ENCODE measurements at regions not wholly inside any gene's neighbourhood (a gene's known extent, or its start where the extent isn't known, plus 50 kb on each side); places are given as distances from the start of the nearest gene placed in this dataset.

DNA sequence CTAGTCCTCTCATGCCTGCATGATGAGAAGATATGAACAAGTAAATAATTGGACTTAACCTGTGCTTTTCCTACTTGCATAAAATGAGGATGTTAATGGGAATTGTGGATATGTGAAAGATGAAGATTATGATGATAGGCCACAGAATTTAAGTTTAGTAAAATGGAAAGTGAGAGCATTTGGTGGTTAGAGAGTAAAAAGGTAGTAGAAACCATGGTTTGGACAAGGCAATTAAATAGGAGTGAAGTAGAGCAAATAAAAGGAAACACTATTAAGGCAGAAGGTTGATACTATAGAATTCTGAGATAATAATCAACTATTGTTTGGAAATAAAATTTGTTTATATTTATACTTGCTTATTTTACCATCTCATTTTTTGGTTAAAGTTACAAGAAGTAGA lies 1162.5 kb downstream of the MRPL39 start:
- H3K27me3 ChIP-seq (ENCODE audit: insufficient read depth, low read length, poor library complexity): no peaks in the 10 kb centered on the region
- no peak overlapping the region for H3K27ac ChIP-seq (ENCODE audit: low read length)
- ATAC-seq (ENCODE audit: insufficient read depth, low read depth) (no peak), DNase-seq (no peak)
- TF ChIP-seq, protein P1, sequence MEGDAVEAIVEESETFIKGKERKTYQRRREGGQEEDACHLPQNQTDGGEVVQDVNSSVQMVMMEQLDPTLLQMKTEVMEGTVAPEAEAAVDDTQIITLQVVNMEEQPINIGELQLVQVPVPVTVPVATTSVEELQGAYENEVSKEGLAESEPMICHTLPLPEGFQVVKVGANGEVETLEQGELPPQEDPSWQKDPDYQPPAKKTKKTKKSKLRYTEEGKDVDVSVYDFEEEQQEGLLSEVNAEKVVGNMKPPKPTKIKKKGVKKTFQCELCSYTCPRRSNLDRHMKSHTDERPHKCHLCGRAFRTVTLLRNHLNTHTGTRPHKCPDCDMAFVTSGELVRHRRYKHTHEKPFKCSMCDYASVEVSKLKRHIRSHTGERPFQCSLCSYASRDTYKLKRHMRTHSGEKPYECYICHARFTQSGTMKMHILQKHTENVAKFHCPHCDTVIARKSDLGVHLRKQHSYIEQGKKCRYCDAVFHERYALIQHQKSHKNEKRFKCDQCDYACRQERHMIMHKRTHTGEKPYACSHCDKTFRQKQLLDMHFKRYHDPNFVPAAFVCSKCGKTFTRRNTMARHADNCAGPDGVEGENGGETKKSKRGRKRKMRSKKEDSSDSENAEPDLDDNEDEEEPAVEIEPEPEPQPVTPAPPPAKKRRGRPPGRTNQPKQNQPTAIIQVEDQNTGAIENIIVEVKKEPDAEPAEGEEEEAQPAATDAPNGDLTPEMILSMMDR (IDR thresholded peaks at IDR 0.05; ENCODE audit: borderline replicate concordance, extremely low read depth, low read length, poor library complexity, severe bottlenecking): no peak
- TF ChIP-seq EZH2 (IDR thresholded peaks at IDR 0.05; ENCODE audit: borderline replicate concordance, low read depth, low read length, severe bottlenecking): no peak
- H3K9ac ChIP-seq (ENCODE audit: low read depth, low read length): no peak overlapping the region
- H3K4me2 ChIP-seq (ENCODE audit: insufficient read depth, low read length): no peak overlapping the region
- no peak overlapping the region for H3K4me3 ChIP-seq (ENCODE audit: low read depth in 1 of 2, low read length in 2 of 2)
- no peaks in the 10 kb centered on the region for H3K4me1 ChIP-seq (ENCODE audit: insufficient read depth, low read length)
- no peaks in the 10 kb centered on the region for H3K36me3 ChIP-seq (ENCODE audit: insufficient read depth, low read length)
- no peaks in the 10 kb centered on the region for H3K79me2 ChIP-seq (ENCODE audit: insufficient read depth, low read length)
- no peak overlapping the region for H2AFZ ChIP-seq (ENCODE audit: low read depth, low read length)
- no peaks in the 10 kb centered on the region for H3K9me3 ChIP-seq (ENCODE audit: insufficient read depth, low read length, severe bottlenecking)
- H4K20me1 ChIP-seq (ENCODE audit: insufficient read depth, low read length): no peaks in the 10 kb centered on the region

DNA sequence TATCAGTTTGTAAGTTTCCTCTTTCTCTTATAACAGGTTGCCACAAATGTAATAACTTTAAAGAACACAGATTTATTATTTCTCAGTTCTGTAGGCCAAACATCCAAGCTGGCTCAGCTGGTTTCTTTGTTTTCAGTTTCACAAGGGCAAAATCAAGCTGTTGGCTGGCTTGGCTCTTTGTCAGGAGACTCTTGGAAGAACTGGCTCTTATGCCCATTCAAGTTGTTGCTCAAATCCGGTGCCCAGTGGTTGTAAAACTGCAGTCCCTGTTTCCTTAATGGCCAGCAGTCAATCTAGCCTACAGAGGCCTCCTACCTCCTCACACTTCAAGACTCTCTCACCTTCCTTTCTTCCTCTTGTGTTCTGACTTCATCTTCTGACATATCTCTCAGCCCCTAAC lies 1171.0 kb downstream of the MRPL39 start:
- H3K4me3 ChIP-seq (ENCODE audit: low read depth in 1 of 2, low read length in 2 of 2): no peak overlapping the region
- H3K4me1 ChIP-seq (ENCODE audit: insufficient read depth, low read length): no peaks in the 10 kb centered on the region
- no peaks in the 10 kb centered on the region for H3K27me3 ChIP-seq (ENCODE audit: insufficient read depth, low read length, poor library complexity)
- no peaks in the 10 kb centered on the region for H3K79me2 ChIP-seq (ENCODE audit: insufficient read depth, low read length)
- H4K20me1 ChIP-seq (ENCODE audit: insufficient read depth, low read length): no peaks in the 10 kb centered on the region
- H2AFZ ChIP-seq (ENCODE audit: low read depth, low read length): no peak overlapping the region
- no peak for ATAC-seq (ENCODE audit: insufficient read depth, low read depth)
- no peaks in the 10 kb centered on the region for H3K9me3 ChIP-seq (ENCODE audit: insufficient read depth, low read length, severe bottlenecking)
- H3K4me2 ChIP-seq (ENCODE audit: insufficient read depth, low read length): no peak overlapping the region
- no peaks in the 10 kb centered on the region for H3K36me3 ChIP-seq (ENCODE audit: insufficient read depth, low read length)
- no peak overlapping the region for H3K27ac ChIP-seq (ENCODE audit: low read length)
- DNase-seq: no peak
- H3K9ac ChIP-seq (ENCODE audit: low read depth, low read length): no peak overlapping the region
- TF ChIP-seq, protein P1 (IDR thresholded peaks at IDR 0.05; ENCODE audit: borderline replicate concordance, extremely low read depth, low read length, poor library complexity, severe bottlenecking): no peak
- TF ChIP-seq EZH2 (IDR thresholded peaks at IDR 0.05; ENCODE audit: borderline replicate concordance, low read depth, low read length, severe bottlenecking): no peak

DNA sequence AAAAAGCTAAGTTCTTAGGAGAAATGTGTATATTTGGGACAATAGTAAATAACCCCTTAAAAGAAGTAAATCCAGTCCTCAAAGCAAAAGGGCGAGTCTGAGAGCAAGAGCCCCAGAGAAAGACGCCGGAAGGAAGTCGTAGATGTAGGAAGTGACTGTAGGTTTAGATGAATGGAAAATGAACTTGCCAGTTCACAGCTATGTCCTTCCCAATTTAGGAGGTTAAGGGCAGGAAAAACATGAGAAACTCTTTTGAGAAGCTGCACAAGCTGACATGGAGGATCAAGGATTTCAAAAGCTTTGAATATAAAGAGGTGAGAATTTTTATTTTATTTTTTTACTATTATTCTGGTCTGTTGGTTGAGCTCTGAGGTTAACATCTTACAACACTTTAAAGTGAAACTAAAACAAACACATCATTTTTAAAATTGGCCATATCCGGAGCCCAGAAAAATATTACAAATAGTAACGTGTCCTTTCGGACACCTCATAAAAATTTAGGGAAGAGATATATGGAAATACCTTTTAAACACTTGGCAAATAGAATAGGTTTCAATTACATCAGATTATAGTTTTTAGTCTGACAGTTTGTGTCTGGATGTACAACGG lies 1178.6 kb downstream of the MRPL39 start:
- H3K36me3 ChIP-seq (ENCODE audit: insufficient read depth, low read length): no peaks in the 10 kb centered on the region
- no peaks in the 10 kb centered on the region for H4K20me1 ChIP-seq (ENCODE audit: insufficient read depth, low read length)
- H2AFZ ChIP-seq (ENCODE audit: low read depth, low read length): no peak overlapping the region
- TF ChIP-seq, protein P1 (IDR thresholded peaks at IDR 0.05; ENCODE audit: borderline replicate concordance, extremely low read depth, low read length, poor library complexity, severe bottlenecking): no peak
- no peak for TF ChIP-seq EZH2 (IDR thresholded peaks at IDR 0.05; ENCODE audit: borderline replicate concordance, low read depth, low read length, severe bottlenecking)
- H3K9me3 ChIP-seq (ENCODE audit: insufficient read depth, low read length, severe bottlenecking): no peaks in the 10 kb centered on the region
- no peaks in the 10 kb centered on the region for H3K27me3 ChIP-seq (ENCODE audit: insufficient read depth, low read length, poor library complexity)
- DNase-seq (no peak), ATAC-seq (ENCODE audit: insufficient read depth, low read depth) (no peak)
- no peaks in the 10 kb centered on the region for H3K79me2 ChIP-seq (ENCODE audit: insufficient read depth, low read length)
- H3K4me3 ChIP-seq (ENCODE audit: low read depth in 1 of 2, low read length in 2 of 2): no peak overlapping the region
- H3K4me1 ChIP-seq (ENCODE audit: insufficient read depth, low read length): no peaks in the 10 kb centered on the region
- H3K27ac ChIP-seq (ENCODE audit: low read length): no peak overlapping the region
- H3K4me2 ChIP-seq (ENCODE audit: insufficient read depth, low read length): no peak overlapping the region
- H3K9ac ChIP-seq (ENCODE audit: low read depth, low read length): no peak overlapping the region

Measured in DND-41 (cell line).